Upper lobe of right lung (tissue), 1 donor: ENCODE measurements at regions not wholly inside any gene's neighbourhood (a gene's known extent, or its start where the extent isn't known, plus 50 kb on each side); places are given as distances from the start of the nearest gene placed in this dataset.

Source experiments
- ATAC-seq: fragments of 200-7000 bp; cut with Tn5 transposase; one replicate; pipeline ENCODE4 v1.9.1; 2020; ENCODE audit warnings: mild to moderate bottlenecking, moderate library complexity
- DNase-seq: peaks from one replicate; pipeline ENCODE4 v3.0.0-alpha.2; 2020
- H3K27ac ChIP-seq: fragments of 200-600 bp; one replicate; pipeline ENCODE4 v1.8.0; 2022
- H3K27me3 ChIP-seq: fragments of 200-600 bp; one replicate; pipeline ENCODE4 v1.8.0; 2022; ENCODE audit warnings: mild to moderate bottlenecking
- H3K36me3 ChIP-seq: fragments of 200-600 bp; one replicate; pipeline ENCODE4 v1.8.0; 2022
- H3K4me1 ChIP-seq: fragments of 200-600 bp; one replicate; pipeline ENCODE4 v1.8.0; 2022
- H3K4me3 ChIP-seq: fragments of 200-600 bp; one replicate; pipeline ENCODE4 v1.8.0; 2022; ENCODE audit warnings: mild to moderate bottlenecking
- H3K9me3 ChIP-seq: fragments of 200-600 bp; one replicate; pipeline ENCODE4 v1.8.0; 2022
- intact Hi-C: fragments of 100-400 bp; cut with DNase I; formaldehyde crosslinking; loops from one replicate; pipeline ENCODE4 v1.11.0; 2022
- TF ChIP-seq, protein P1 (sequence below): fragments of 200-600 bp; IDR thresholded peaks from one replicate; pipeline ENCODE4 v1.8.0; 2022; ENCODE audit warnings: antibody characterized with exemption
- donor health status: DM: no; HTN: yes; CAD: no; lungs with severe emphysema.

DNA sequence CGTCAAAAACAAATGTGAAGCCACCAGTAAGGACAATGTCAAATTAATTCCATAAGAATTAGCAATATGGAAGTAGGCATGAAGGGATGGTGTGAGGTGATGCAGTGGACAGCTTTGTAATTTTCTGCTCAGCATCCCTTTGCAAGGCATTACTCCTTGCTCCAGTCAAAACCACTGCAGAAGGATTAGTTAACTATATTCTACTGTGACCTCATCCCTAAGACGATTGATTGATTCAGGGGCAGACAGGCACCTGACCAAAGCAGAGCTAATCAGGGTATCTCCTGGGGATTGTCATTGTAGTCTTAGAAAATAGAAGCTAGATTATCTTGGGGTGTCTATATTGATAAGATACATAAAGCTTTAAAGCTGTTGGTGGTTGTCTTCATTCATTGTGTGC is 98.7 kb downstream of the NMUR2 start:
- Histone ChIP-seq H3K4me3 (no peak overlapping the region), H3K9me3 (no peaks in the 10 kb centered on the region), H3K4me1 (no peaks in the 10 kb centered on the region), H3K27ac (no peak overlapping the region), H3K27me3 (no peaks in the 10 kb centered on the region), H3K36me3 (no peaks in the 10 kb centered on the region)
- DNase-seq, result no peak
- TF ChIP-seq, protein P1, sequence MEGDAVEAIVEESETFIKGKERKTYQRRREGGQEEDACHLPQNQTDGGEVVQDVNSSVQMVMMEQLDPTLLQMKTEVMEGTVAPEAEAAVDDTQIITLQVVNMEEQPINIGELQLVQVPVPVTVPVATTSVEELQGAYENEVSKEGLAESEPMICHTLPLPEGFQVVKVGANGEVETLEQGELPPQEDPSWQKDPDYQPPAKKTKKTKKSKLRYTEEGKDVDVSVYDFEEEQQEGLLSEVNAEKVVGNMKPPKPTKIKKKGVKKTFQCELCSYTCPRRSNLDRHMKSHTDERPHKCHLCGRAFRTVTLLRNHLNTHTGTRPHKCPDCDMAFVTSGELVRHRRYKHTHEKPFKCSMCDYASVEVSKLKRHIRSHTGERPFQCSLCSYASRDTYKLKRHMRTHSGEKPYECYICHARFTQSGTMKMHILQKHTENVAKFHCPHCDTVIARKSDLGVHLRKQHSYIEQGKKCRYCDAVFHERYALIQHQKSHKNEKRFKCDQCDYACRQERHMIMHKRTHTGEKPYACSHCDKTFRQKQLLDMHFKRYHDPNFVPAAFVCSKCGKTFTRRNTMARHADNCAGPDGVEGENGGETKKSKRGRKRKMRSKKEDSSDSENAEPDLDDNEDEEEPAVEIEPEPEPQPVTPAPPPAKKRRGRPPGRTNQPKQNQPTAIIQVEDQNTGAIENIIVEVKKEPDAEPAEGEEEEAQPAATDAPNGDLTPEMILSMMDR, result no peak
- ATAC-seq, result no peak
- intact Hi-C loops, result no loop called here

DNA sequence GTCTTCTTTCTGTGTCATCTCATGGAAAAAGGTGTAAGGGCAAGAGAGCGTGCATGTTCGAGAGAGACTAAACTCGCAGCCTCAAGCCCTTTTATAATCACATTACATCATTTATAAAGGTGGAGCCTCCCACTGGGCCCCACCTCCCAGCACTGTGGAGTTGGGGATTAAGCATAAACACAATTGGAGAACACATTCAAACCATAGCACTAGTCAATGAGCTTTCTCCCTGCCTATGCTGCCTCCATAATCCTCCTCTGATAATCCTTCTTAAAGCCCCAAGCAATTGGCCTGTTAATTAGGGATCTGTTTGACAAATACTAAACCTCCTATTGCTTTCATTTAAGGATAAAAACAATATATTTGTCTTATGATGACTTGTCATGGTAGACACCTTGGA is 99.6 kb downstream of the NMUR2 start:
- Histone ChIP-seq H3K4me1 (no peaks in the 10 kb centered on the region), H3K36me3 (no peaks in the 10 kb centered on the region), H3K4me3 (no peak overlapping the region), H3K27ac (no peak overlapping the region), H3K9me3 (no peaks in the 10 kb centered on the region), H3K27me3 (no peaks in the 10 kb centered on the region)
- DNase-seq (no peak), ATAC-seq (no peak)
- intact Hi-C loops, result no loop called here
- TF ChIP-seq, protein P1, result no peak

DNA sequence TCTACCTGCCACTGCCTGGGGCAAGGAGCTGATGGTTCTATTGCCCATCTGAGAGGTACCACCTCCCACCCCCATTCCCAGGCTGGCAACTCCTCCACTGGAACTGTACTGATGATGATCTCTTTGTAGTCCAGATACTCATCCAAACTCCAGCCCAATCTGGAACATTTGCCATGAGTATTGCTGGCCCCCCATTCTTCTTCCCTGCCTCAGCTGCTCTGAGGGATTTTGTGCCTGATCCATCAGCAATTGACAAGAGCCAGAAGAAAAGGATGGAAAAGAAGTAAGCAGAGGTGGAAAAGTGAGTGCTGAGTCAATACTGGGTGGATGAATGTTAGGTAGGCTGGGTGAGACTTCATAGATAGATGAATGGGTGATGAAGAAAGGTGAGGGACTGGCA is 101.2 kb downstream of the NMUR2 start:
- Histone ChIP-seq H3K27me3 (no peaks in the 10 kb centered on the region), H3K36me3 (no peaks in the 10 kb centered on the region), H3K4me3 (no peak overlapping the region), H3K27ac (no peak overlapping the region), H3K9me3 (no peaks in the 10 kb centered on the region), H3K4me1 (no peaks in the 10 kb centered on the region)
- DNase-seq (no peak), ATAC-seq (no peak)
- intact Hi-C loops, result no loop called here
- TF ChIP-seq, protein P1, result no peak

DNA sequence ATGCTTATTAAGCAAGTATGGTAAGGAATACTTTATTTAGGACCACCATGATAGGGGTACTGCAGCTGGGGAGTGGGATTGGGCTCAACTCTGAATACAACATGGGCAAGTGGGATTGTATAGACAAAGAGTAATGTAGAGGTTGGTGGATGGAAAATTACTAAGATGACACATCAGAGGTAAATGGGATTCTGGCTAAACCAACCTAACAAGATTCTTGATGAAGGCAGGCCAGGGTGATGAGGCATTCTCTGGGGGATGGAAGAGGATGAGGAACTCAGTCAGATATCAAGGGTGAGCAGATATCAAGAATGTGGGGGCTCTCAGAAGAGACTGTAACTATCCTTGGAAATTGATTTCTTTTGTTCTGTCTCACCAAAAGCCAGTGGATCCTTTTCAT is 107.2 kb downstream of the NMUR2 start:
- intact Hi-C loops, result no loop called here
- H3K36me3 ChIP-seq, result no peaks in the 10 kb centered on the region
- TF ChIP-seq, protein P1, result no peak

DNA sequence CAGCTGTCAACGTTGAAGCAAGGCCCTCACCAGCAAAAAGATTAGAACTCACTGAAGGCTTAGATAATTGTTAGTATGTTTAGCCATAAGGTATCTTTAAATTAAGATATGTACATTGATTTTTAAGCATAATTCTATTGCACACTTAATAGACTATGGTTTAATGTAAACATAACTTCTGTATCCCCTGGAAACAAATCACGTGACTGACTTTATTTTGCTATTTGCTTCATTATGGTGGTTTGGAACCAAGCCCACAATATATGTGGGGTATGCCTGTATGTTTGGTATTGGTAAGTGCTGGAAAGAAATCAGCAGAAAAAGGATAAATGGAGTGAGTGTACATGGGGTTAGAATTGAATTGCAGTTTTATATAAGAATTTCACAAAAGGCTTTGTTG is 111.9 kb downstream of the NMUR2 start:
- H3K4me3 ChIP-seq, result no peak overlapping the region
- intact Hi-C loops, result no loop called here
- TF ChIP-seq, protein P1, result no peak
- peaks cover 7% of the 10 kb centered on the region for H3K4me1 ChIP-seq
- no peaks in the 10 kb centered on the region for H3K27me3 ChIP-seq
- no peaks in the 10 kb centered on the region for H3K9me3 ChIP-seq
- H3K27ac ChIP-seq, result no peak overlapping the region
- ATAC-seq, result no peak
- H3K36me3 ChIP-seq, result no peaks in the 10 kb centered on the region
- DNase-seq, result no peak

More for the DNA sequence above, 107.2 kb downstream of the NMUR2 start:
- ATAC-seq, result no peak
- Histone ChIP-seq H3K4me1 (no peaks in the 10 kb centered on the region), H3K27me3 (no peaks in the 10 kb centered on the region), H3K9me3 (no peaks in the 10 kb centered on the region), H3K4me3 (no peak overlapping the region), H3K27ac (no peak overlapping the region)
- no peak for DNase-seq

DNA sequence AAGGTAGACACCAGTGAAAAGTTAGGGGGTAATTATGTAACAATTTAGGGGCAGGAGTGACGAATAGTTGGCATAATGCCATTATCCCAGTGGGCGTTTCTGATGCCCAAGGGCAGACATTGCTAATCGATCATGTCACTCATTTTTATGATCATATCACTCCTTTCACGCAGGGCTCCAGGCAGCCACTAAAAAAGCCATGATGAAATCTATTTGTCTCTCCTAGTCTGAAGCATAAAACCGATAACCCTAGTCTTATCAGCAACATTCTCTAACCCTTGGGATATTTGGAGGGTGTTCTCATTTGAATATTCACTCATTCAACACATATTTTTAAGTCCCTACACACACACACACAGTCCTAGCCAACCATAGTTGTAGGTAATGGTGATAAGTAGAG is 114.9 kb downstream of the NMUR2 start:
- intact Hi-C loops, result no loop called here
- ATAC-seq (no peak), DNase-seq (no peak)
- Histone ChIP-seq H3K27ac (no peak overlapping the region), H3K4me1 (peaks cover 7% of the 10 kb centered on the region), H3K27me3 (no peaks in the 10 kb centered on the region), H3K36me3 (no peaks in the 10 kb centered on the region), H3K9me3 (no peaks in the 10 kb centered on the region), H3K4me3 (no peak overlapping the region)
- TF ChIP-seq, protein P1, result no peak
